Gastroesophageal sphincter (tissue), 4 donors: ENCODE measurements at regions not wholly inside any gene's neighbourhood (a gene's known extent, or its start where the extent isn't known, plus 50 kb on each side); places are given as distances from the start of the nearest gene placed in this dataset.

Experiments
- ATAC-seq: fragments of 150-250 bp; one replicate; pipeline ENCODE4 v1.9.1; 2016; ENCODE audit warnings: mild to moderate bottlenecking, moderate library complexity
- H3K27ac ChIP-seq, 4 donors: fragments of 200-600 bp; sonication (generic) in 3 of 4; 1 replicate in 3 of 4; 2 replicates in 1 of 4; pipeline ENCODE4 v1.5.1; 2016 to 2019
- H3K27me3 ChIP-seq: fragments of 200-600 bp; sonication (generic); one replicate; pipeline ENCODE4 v1.5.1; 2019
- H3K36me3 ChIP-seq, 2 donors: fragments of 200-600 bp; sonication (generic); one replicate each; pipeline ENCODE4 v1.5.1; 2019; ENCODE audit warnings: control low read depth in 1 of 2
- H3K4me1 ChIP-seq, 3 donors: fragments of 200-600 bp; sonication (generic); 1 replicate in 2 of 3; 2 replicates in 1 of 3; pipeline ENCODE4 v1.5.1; 2016 to 2019; ENCODE audit warnings: control low read depth in 2 of 3
- H3K4me3 ChIP-seq, 2 donors: fragments of 200-600 bp; sonication (generic); one replicate each; pipeline ENCODE4 v1.5.1; 2019; ENCODE audit warnings: mild to moderate bottlenecking in 1 of 2, moderate library complexity in 1 of 2
- H3K9me3 ChIP-seq, 3 donors: fragments of 200-600 bp; sonication (generic); one replicate each; pipeline ENCODE4 v1.5.1; 2017 to 2019; ENCODE audit warnings: control low read depth in 2 of 3
- CTCF ChIP-seq, 4 experiments: fragments of 200-600 bp in 2 of 4; fragments of 450-650 bp in 2 of 4; sonication (generic) in 1 of 4; IDR thresholded peaks; one replicate each; pipeline ENCODE4 v1.5.1; 2017 to 2019; ENCODE audit warnings: antibody characterized with exemption in 4 of 4, mild to moderate bottlenecking in 2 of 4, moderate library complexity in 2 of 4
- EP300 ChIP-seq: sonication (generic); formaldehyde crosslinking; IDR thresholded peaks from one replicate; pipeline ENCODE4 v1.6.1; 2017; ENCODE audit warnings: antibody characterized with exemption, mild to moderate bottlenecking
- POLR2A ChIP-seq, 2 donors: fragments of 450-650 bp; IDR thresholded peaks; one replicate each; pipeline ENCODE4 v1.6.1; 2017; ENCODE audit warnings: antibody characterized with exemption in 2 of 2, mild to moderate bottlenecking in 2 of 2, moderate library complexity in 1 of 2
- POLR2AphosphoS5 ChIP-seq: sonication (generic); formaldehyde crosslinking; IDR thresholded peaks from one replicate; pipeline ENCODE4 v1.6.1; 2017; ENCODE audit warnings: antibody characterized with exemption
- WGBS, 2 donors: methylation state at CpG; one replicate each; pipeline ENCODE4 v1.1.5; 2018; ENCODE audit warnings: low coverage in 1 of 2; 5-methylcytosine and 5-hydroxymethylcytosine counted together

- TF ChIP-seq EP300 = no peak
- no peak for TF ChIP-seq POLR2A (IDR thresholded peaks at IDR 0.05)
- TF ChIP-seq CTCF (IDR thresholded peaks at IDR 0.05) = no peak
- TF ChIP-seq POLR2AphosphoS5 = no peak
- Histone ChIP-seq H3K9me3 (peaks cover 0 to 8% (median 0%) of the 10 kb centered on the region in 3 donors), H3K4me1 (no peaks in the 10 kb centered on the region), H3K36me3 (no peaks in the 10 kb centered on the region), H3K27ac (no peak overlapping the region), H3K4me3 (no peak overlapping the region), H3K27me3 (no peaks in the 10 kb centered on the region)
- no peak for ATAC-seq
- 81 to 88% methylated on average over 1 of the region's 1 CpG for WGBS, 2 donors
These were observed 967.9 kb downstream of the TRHDE start for GRCh38 chr12:73240110-73240509.

- 0 to 20% methylated on average over 1 of the region's 1 CpG for WGBS, 2 donors
- peaks cover 0 to 8% (median 0%) of the 10 kb centered on the region in 3 donors for H3K9me3 ChIP-seq
- no peak overlapping the region for H3K27ac ChIP-seq
- no peaks in the 10 kb centered on the region for H3K4me1 ChIP-seq
- no peak overlapping the region for H3K4me3 ChIP-seq
- H3K27me3 ChIP-seq = no peaks in the 10 kb centered on the region
- TF ChIP-seq POLR2A (IDR thresholded peaks at IDR 0.05) (no peak), EP300 (no peak), POLR2AphosphoS5 (no peak), CTCF (IDR thresholded peaks at IDR 0.05) (no peak)
- ATAC-seq = no peak
- no peaks in the 10 kb centered on the region for H3K36me3 ChIP-seq
These were observed 990.7 kb downstream of the TRHDE start for GRCh38 chr12:73262788-73263381.

GRCh38 chr12:73266206-73266605 is 994.0 kb downstream of the TRHDE start:
- no peaks in the 10 kb centered on the region for H3K27me3 ChIP-seq
- TF ChIP-seq EP300 = no peak
- TF ChIP-seq POLR2AphosphoS5 = no peak
- TF ChIP-seq CTCF (IDR thresholded peaks at IDR 0.05) = no peak
- TF ChIP-seq POLR2A (IDR thresholded peaks at IDR 0.05) = no peak
- 40% methylated on average over 1 of the region's 1 CpG; no CpG with 5 or more reads in 1 of the 2 donors for WGBS, 2 donors
- no peak overlapping the region for H3K27ac ChIP-seq
- no peak overlapping the region for H3K4me3 ChIP-seq
- H3K9me3 ChIP-seq = peaks cover 0 to 15% (median 0%) of the 10 kb centered on the region in 3 donors
- no peaks in the 10 kb centered on the region for H3K36me3 ChIP-seq
- ATAC-seq = no peak
- no peaks in the 10 kb centered on the region for H3K4me1 ChIP-seq

- 43 to 69% methylated on average over 3 of the region's 3 CpGs for WGBS, 2 donors
- no peak overlapping the region for H3K4me3 ChIP-seq
- H3K36me3 ChIP-seq = no peaks in the 10 kb centered on the region
- TF ChIP-seq POLR2AphosphoS5 (no peak), CTCF (IDR thresholded peaks at IDR 0.05) (no peak), POLR2A (IDR thresholded peaks at IDR 0.05) (no peak), EP300 (no peak)
- H3K27me3 ChIP-seq = no peaks in the 10 kb centered on the region
- H3K4me1 ChIP-seq = no peaks in the 10 kb centered on the region
- no peak overlapping the region for H3K27ac ChIP-seq
- no peaks in the 10 kb centered on the region for H3K9me3 ChIP-seq
- no peak for ATAC-seq
These were observed 1002.8 kb downstream of the TRHDE start for GRCh38 chr12:73274976-73275375.

GRCh38 chr12:73277971-73278370 is 1005.8 kb downstream of the TRHDE start:
- Histone ChIP-seq H3K27ac (no peak overlapping the region), H3K4me3 (no peak overlapping the region), H3K9me3 (no peaks in the 10 kb centered on the region), H3K36me3 (no peaks in the 10 kb centered on the region), H3K4me1 (no peaks in the 10 kb centered on the region), H3K27me3 (no peaks in the 10 kb centered on the region)
- no peak for ATAC-seq
- TF ChIP-seq POLR2A (IDR thresholded peaks at IDR 0.05) = no peak
- no peak for TF ChIP-seq CTCF (IDR thresholded peaks at IDR 0.05)
- no peak for TF ChIP-seq POLR2AphosphoS5
